ENCODE measurements at regions not wholly inside any gene's neighbourhood (a gene's known extent, or its start where the extent isn't known, plus 50 kb on each side); places are given as distances from the start of the nearest gene placed in this dataset.

GRCh38 chr6:14498748-14499147 lies 381.2 kb downstream of the CD83 start:
- no peak for TF ChIP-seq ZNF274 (IDR thresholded peaks at IDR 0.05; ENCODE audit: low read depth, low read length)
- H3K4me3 ChIP-seq (ENCODE audit: low read length) = no peak overlapping the region

GRCh38 chr6:14499309-14499708 lies 381.7 kb downstream of the CD83 start:
- no peak overlapping the region for H3K4me3 ChIP-seq (ENCODE audit: low read length)

GRCh38 chr6:14499841-14500240 lies 382.3 kb downstream of the CD83 start:
- no peak overlapping the region for H3K4me3 ChIP-seq (ENCODE audit: low read length)
- TF ChIP-seq ZNF274 (IDR thresholded peaks at IDR 0.05; ENCODE audit: low read depth, low read length) = no peak

More at GRCh38 chr6:14499309-14499708, 381.7 kb downstream of the CD83 start:
- TF ChIP-seq ZNF274 (IDR thresholded peaks at IDR 0.05; ENCODE audit: low read depth, low read length) = no peak

- TF ChIP-seq ZNF274 (IDR thresholded peaks at IDR 0.05; ENCODE audit: low read depth, low read length) = no peak
Measured at GRCh38 chr6:14500809-14501208, 383.2 kb downstream of the CD83 start.

GRCh38 chr6:14501240-14501639 lies 383.7 kb downstream of the CD83 start:
- TF ChIP-seq ZNF274 (IDR thresholded peaks at IDR 0.05; ENCODE audit: low read depth, low read length) = no peak
- no peak overlapping the region for H3K4me3 ChIP-seq (ENCODE audit: low read length)

More at GRCh38 chr6:14500809-14501208, 383.2 kb downstream of the CD83 start:
- no peak overlapping the region for H3K4me3 ChIP-seq (ENCODE audit: low read length)

- H3K4me3 ChIP-seq (ENCODE audit: low read length) = no peak overlapping the region
- no peak for TF ChIP-seq ZNF274 (IDR thresholded peaks at IDR 0.05; ENCODE audit: low read depth, low read length)
Measured at GRCh38 chr6:14501914-14502313, 384.3 kb downstream of the CD83 start.

- TF ChIP-seq ZNF274 (IDR thresholded peaks at IDR 0.05; ENCODE audit: low read depth, low read length) = no peak
- no peak overlapping the region for H3K4me3 ChIP-seq (ENCODE audit: low read length)
Measured at GRCh38 chr6:14502551-14502950, 385.0 kb downstream of the CD83 start.

GRCh38 chr6:14505401-14505800 lies 387.8 kb downstream of the CD83 start:
- TF ChIP-seq ZNF274 (IDR thresholded peaks at IDR 0.05; ENCODE audit: low read depth, low read length) = no peak
- no peak overlapping the region for H3K4me3 ChIP-seq (ENCODE audit: low read length)

- no peak overlapping the region for H3K4me3 ChIP-seq (ENCODE audit: low read length)
- TF ChIP-seq ZNF274 (IDR thresholded peaks at IDR 0.05; ENCODE audit: low read depth, low read length) = no peak
Measured at GRCh38 chr6:14506656-14507246, 389.2 kb downstream of the CD83 start.

GRCh38 chr6:14509120-14509519 lies 391.5 kb downstream of the CD83 start:
- no peak for TF ChIP-seq ZNF274 (IDR thresholded peaks at IDR 0.05; ENCODE audit: low read depth, low read length)
- no peak overlapping the region for H3K4me3 ChIP-seq (ENCODE audit: low read length)

GRCh38 chr6:14510038-14510437 lies 392.5 kb downstream of the CD83 start:
- TF ChIP-seq ZNF274 (IDR thresholded peaks at IDR 0.05; ENCODE audit: low read depth, low read length) = no peak
- no peak overlapping the region for H3K4me3 ChIP-seq (ENCODE audit: low read length)

- no peak overlapping the region for H3K4me3 ChIP-seq (ENCODE audit: low read length)
- no peak for TF ChIP-seq ZNF274 (IDR thresholded peaks at IDR 0.05; ENCODE audit: low read depth, low read length)
Measured at GRCh38 chr6:14511061-14511586, 393.6 kb downstream of the CD83 start.

GRCh38 chr6:14512246-14512645 lies 394.7 kb downstream of the CD83 start:
- TF ChIP-seq ZNF274 (IDR thresholded peaks at IDR 0.05; ENCODE audit: low read depth, low read length) = no peak
- H3K4me3 ChIP-seq (ENCODE audit: low read length) = no peak overlapping the region

- no peak overlapping the region for H3K4me3 ChIP-seq (ENCODE audit: low read length)
- no peak for TF ChIP-seq ZNF274 (IDR thresholded peaks at IDR 0.05; ENCODE audit: low read depth, low read length)
Measured at GRCh38 chr6:14513496-14514393, 396.2 kb downstream of the CD83 start.

- H3K4me3 ChIP-seq (ENCODE audit: low read length) = no peak overlapping the region
- no peak for TF ChIP-seq ZNF274 (IDR thresholded peaks at IDR 0.05; ENCODE audit: low read depth, low read length)
Measured at GRCh38 chr6:14516956-14517355, 399.4 kb downstream of the CD83 start.

Measured in GM08714 (cell line).